ENCODE measurements at regions not wholly inside any gene's neighbourhood (a gene's known extent, or its start where the extent isn't known, plus 50 kb on each side); places are given as distances from the start of the nearest gene placed in this dataset.

- no peak for FAIRE-seq
- TF ChIP-seq POLR2A (IDR thresholded peaks at IDR 0.05; ENCODE audit: low read depth, low read length) = no peak
- DNase-seq (ENCODE audit: insufficient read length, low spot score) = no peak
These were observed 369.9 kb upstream of the LRRC7 start for GRCh38 chr1:69197816-69198215.

- FAIRE-seq (no peak), DNase-seq (ENCODE audit: insufficient read length, low spot score) (no peak)
- TF ChIP-seq POLR2A (IDR thresholded peaks at IDR 0.05; ENCODE audit: low read depth, low read length) = no peak
These were observed 366.0 kb upstream of the LRRC7 start for GRCh38 chr1:69201716-69202115.

- DNase-seq (ENCODE audit: insufficient read length, low spot score) (no peak), FAIRE-seq (no peak)
- no peak for TF ChIP-seq POLR2A (IDR thresholded peaks at IDR 0.05; ENCODE audit: low read depth, low read length)
These were observed 364.6 kb upstream of the LRRC7 start for GRCh38 chr1:69203166-69203565.

- FAIRE-seq (no peak), DNase-seq (ENCODE audit: insufficient read length, low spot score) (no peak)
- no peak for TF ChIP-seq POLR2A (IDR thresholded peaks at IDR 0.05; ENCODE audit: low read depth, low read length)
These were observed 354.1 kb upstream of the LRRC7 start for GRCh38 chr1:69213644-69214043.

- DNase-seq (ENCODE audit: insufficient read length, low spot score) (no peak), FAIRE-seq (no peak)
- TF ChIP-seq POLR2A (IDR thresholded peaks at IDR 0.05; ENCODE audit: low read depth, low read length) = no peak
These were observed 351.8 kb upstream of the LRRC7 start for GRCh38 chr1:69215883-69216282.

- FAIRE-seq = no peak
- DNase-seq (ENCODE audit: insufficient read length, low spot score) = no peak
- TF ChIP-seq POLR2A (IDR thresholded peaks at IDR 0.05; ENCODE audit: low read depth, low read length) = no peak
These were observed 347.1 kb upstream of the LRRC7 start for GRCh38 chr1:69220672-69221071.

- FAIRE-seq = no peak
- no peak for DNase-seq (ENCODE audit: insufficient read length, low spot score)
- no peak for TF ChIP-seq POLR2A (IDR thresholded peaks at IDR 0.05; ENCODE audit: low read depth, low read length)
These were observed 346.2 kb upstream of the LRRC7 start for GRCh38 chr1:69221524-69221923.

GRCh38 chr1:69223156-69223555 is 344.6 kb upstream of the LRRC7 start:
- no peak for TF ChIP-seq POLR2A (IDR thresholded peaks at IDR 0.05; ENCODE audit: low read depth, low read length)
- no peak for FAIRE-seq

GRCh38 chr1:69228501-69228900 is 339.2 kb upstream of the LRRC7 start:
- DNase-seq (ENCODE audit: insufficient read length, low spot score) (no peak), FAIRE-seq (no peak)
- no peak for TF ChIP-seq POLR2A (IDR thresholded peaks at IDR 0.05; ENCODE audit: low read depth, low read length)

More at GRCh38 chr1:69223156-69223555, 344.6 kb upstream of the LRRC7 start:
- no peak for DNase-seq (ENCODE audit: insufficient read length, low spot score)

- FAIRE-seq (no peak), DNase-seq (ENCODE audit: insufficient read length, low spot score) (no peak)
- TF ChIP-seq POLR2A (IDR thresholded peaks at IDR 0.05; ENCODE audit: low read depth, low read length) = no peak
These were observed 337.5 kb upstream of the LRRC7 start for GRCh38 chr1:69230208-69230607.

GRCh38 chr1:69233463-69233862 is 334.3 kb upstream of the LRRC7 start:
- FAIRE-seq (no peak), DNase-seq (ENCODE audit: insufficient read length, low spot score) (no peak)
- TF ChIP-seq POLR2A (IDR thresholded peaks at IDR 0.05; ENCODE audit: low read depth, low read length) = no peak

- FAIRE-seq (no peak), DNase-seq (ENCODE audit: insufficient read length, low spot score) (no peak)
- TF ChIP-seq POLR2A (IDR thresholded peaks at IDR 0.05; ENCODE audit: low read depth, low read length) = no peak
These were observed 323.5 kb upstream of the LRRC7 start for GRCh38 chr1:69244211-69244610.

GRCh38 chr1:69246109-69246508 is 321.6 kb upstream of the LRRC7 start:
- no peak for DNase-seq (ENCODE audit: insufficient read length, low spot score)
- no peak for FAIRE-seq
- no peak for TF ChIP-seq POLR2A (IDR thresholded peaks at IDR 0.05; ENCODE audit: low read depth, low read length)

GRCh38 chr1:69246710-69247109 is 321.0 kb upstream of the LRRC7 start:
- DNase-seq (ENCODE audit: insufficient read length, low spot score) = no peak
- FAIRE-seq = no peak
- no peak for TF ChIP-seq POLR2A (IDR thresholded peaks at IDR 0.05; ENCODE audit: low read depth, low read length)

GRCh38 chr1:69252696-69253095 is 315.0 kb upstream of the LRRC7 start:
- TF ChIP-seq POLR2A (IDR thresholded peaks at IDR 0.05; ENCODE audit: low read depth, low read length) = no peak
- FAIRE-seq = no peak

GRCh38 chr1:69256036-69256435 is 311.7 kb upstream of the LRRC7 start:
- TF ChIP-seq POLR2A (IDR thresholded peaks at IDR 0.05; ENCODE audit: low read depth, low read length) = no peak
- FAIRE-seq = no peak
- no peak for DNase-seq (ENCODE audit: insufficient read length, low spot score)

More at GRCh38 chr1:69252696-69253095, 315.0 kb upstream of the LRRC7 start:
- DNase-seq (ENCODE audit: insufficient read length, low spot score) = no peak

Measured in H54 (cell line).